ENCODE measurements at regions not wholly inside any gene's neighbourhood (a gene's known extent, or its start where the extent isn't known, plus 50 kb on each side); places are given as distances from the start of the nearest gene placed in this dataset.

GRCh38 chr9:129377181-129377580, 199.1 kb upstream of the IER5L start:
- no peak for DNase-seq

- no peak for DNase-seq
Observed at GRCh38 chr9:129375845-129376244, 197.8 kb upstream of the IER5L start.

DNA sequence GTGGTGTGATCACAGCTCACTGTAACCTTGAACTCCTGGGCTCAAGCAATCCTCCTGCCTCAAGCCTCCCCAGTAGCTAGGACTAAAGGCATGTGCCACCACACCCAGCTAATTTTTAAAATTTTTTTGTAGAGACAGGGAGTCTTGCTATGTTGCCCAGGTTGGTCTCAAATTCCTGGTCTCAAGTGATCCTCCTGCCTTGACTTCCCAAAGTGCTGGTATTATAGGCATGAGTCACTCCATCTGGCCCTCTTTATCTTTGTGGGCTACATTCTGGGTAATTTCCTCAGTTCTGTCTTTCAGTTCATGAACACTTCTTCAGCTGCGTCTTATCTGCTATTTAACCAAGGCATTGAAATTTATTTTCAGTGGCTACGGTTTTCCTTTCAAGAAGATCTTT, 196.6 kb upstream of the IER5L start:
- DNase-seq, result no peak

DNA sequence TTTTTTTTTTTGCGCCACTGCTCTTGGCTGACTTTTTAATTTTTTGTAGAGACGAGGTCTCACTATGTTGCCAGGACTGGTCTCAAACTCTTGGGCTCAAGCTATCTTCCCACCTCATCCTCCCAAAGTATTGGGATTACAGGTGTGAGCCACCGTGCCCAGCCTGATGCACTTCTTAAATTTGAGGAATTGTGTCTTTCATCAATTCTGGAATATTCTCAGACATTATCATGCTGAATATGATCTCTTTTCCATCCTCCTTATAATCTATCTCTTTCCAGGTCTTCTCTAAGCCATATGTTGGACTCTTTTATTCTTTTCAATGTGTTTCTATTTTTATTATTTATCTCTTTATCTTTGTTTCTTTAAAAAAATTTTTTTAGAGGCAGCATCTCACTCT, 196.2 kb upstream of the IER5L start:
- no peak for DNase-seq

DNA sequence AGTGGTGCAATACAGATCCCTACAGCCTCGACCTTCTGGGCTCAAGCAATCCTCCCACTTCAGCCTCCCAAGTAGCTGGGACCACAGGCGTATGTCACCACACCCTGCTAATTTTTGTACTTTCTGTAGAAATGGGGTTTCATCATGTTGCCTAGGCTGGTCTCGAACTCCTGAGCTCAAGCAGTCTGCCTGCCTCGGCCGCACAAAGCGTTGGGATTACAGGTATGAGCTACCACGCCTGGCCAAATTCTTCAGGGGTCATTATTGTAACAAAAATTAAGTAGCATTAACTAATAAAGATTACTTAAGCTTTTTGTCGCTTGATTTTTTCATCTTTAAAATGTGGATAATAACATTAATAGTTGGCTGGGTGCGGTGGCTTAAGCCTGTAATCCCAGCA, 195.3 kb upstream of the IER5L start:
- no peak for DNase-seq

GRCh38 chr9:129370770-129371169, 192.7 kb upstream of the IER5L start:
- DNase-seq, result no peak

- no peak for DNase-seq
Observed at GRCh38 chr9:129368444-129368978, 190.4 kb upstream of the IER5L start.

DNA sequence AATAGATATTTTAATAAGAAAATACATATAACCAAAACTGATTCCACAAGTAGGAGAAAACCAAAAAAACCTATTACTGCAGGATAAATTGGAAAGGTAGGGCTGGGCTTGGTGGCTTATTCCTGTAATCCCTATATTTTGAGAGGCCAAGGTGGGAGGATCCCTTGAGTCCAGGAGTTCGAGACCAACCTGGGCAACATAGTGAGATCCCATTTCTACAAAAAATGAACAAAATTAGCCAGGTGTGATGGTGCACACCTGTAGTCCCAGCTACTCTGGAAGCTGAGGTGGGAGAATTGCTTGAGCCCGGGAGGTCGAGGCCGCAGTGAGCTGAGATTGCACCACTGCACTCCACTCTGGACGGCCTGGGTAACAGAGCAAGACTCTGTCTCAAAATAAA, 189.2 kb upstream of the IER5L start:
- DNase-seq, result no peak

DNA sequence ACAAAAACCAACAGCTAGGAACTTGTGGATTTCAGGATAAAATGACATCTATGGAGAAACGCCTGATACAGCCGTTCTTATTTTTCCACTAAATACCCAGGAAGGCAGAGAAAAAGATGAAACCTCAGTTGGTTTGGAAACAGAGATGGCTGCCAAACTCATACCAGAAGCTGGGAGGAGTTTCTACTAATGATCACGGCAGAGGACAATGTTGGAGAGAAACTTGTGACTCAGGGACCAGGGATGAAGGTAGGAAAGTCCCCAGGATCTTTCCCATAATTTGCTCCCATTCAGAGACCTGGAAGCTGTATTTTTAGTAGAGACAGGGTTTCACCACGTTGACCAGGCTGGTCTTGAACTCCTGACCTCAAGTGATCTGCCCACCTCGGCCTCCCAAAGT, 187.1 kb upstream of the IER5L start:
- DNase-seq, result no peak

DNA sequence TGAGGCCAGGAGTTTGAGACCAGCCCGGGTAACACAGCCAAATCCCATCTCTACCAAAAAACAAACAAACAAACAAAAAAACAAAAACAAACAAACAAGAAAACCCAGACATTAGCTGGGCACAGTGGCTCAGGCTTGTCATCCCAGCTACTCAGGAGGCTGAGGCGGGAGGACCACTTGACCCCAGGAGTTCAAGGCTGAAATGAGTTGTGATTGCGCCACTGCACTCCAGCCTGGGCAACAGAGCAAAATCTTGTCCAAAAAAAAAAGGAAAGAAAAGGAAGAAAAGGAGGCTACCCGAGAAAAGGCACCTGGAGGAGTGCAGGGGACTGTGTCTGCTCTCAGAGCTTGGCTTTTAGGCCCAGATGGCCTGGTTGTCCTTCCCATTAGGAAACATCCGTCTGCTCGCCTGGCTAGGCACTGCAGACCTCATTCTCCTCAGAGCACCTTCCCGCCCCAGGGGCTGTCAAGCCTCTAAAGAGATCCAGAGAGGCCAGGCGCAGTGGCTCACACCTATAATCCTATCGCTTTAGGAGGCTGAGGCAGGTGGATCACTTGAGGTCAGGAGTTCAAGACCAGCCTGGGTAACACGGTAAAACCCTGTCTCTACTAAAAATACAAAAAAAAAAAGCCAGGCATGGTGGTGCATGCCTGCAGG, 185.3 kb upstream of the IER5L start:
- no peak for DNase-seq

GRCh38 chr9:129362287-129363000, 184.4 kb upstream of the IER5L start:
- no peak for DNase-seq

DNA sequence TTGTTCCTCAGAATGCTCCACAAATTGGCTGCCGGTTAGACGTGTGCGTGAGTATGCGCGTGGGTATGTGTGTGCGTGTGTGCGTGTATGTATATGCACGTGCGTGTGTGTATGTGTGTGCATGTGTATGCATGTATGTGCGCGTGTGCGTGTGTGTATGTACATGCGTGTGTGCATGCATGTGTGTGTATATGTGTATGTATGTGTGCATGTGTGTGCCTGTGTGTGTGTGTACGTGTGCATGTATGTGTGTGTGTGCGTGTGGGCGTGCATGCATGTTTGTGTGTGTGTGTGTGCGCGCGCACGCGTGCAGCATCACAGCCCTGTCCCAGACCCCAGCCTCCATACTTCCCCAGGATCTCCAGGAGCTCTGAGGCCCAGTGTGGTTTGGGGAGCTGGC, 183.1 kb upstream of the IER5L start:
- no peak for DNase-seq

DNA sequence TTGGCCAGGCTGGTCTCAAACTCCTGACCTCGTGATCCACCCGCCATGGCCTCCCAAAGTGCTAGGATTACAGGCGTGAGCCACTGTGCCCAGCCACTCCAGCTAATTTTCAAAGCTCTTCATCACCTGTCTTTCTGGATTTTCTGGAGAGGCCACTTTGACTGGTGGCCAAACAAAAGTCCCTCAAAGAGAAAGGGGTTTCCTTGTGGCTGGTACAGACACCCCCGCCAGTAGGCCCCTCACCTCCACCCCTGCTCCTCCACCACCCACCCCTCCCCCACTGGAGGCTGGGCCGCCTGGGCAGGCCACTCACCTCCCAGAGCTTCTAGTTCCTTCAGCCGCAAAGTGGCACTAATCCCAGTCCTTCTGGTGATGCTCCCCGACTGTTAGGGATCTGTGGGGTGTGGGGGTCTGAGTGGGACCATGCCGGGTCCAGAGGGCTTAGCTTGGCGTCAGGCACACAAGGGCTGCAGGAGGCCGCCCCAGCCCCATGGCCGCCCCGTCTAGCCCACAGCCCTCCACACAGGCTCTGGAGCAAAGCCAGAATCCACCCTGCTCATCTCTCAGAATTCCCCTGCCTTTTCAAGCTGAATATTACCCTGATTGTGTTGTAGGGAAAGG, 182.0 kb upstream of the IER5L start:
- DNase-seq, result no peak

DNA sequence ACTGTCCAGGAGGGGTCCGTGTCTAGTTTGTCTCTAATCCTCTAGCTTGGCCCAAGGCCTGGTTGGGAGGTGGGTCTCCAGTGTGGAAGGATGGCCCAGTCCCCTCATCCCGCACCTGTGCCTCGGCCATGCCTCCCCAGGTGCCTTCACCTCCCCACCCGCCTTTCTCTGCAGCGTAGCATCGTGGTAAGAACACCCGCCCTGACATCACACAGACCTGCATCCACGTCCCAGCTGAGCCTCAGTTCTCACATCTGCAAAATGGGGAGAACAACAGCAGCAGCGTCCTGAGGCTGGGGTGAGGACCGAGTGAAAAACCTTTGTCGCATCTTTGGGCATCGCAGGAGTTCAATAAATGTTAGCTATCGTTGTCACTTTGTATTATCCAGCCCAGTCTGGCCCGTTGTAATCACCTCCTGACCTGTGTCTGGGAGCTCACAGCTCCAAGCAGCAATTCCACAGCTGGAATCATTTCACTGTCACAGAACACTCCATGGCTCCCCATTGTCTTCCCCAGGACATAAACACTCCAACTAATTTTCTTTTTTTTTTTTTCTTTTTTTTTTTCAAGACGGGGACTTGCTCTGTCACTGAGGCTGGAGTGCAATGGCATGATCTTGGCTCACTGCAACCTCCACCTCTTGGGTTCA, 181.2 kb upstream of the IER5L start:
- no peak for DNase-seq

GRCh38 chr9:129358621-129359154, 180.6 kb upstream of the IER5L start:
- no peak for DNase-seq

GRCh38 chr9:129357773-129358245, 179.7 kb upstream of the IER5L start:
- no peak for DNase-seq

DNA sequence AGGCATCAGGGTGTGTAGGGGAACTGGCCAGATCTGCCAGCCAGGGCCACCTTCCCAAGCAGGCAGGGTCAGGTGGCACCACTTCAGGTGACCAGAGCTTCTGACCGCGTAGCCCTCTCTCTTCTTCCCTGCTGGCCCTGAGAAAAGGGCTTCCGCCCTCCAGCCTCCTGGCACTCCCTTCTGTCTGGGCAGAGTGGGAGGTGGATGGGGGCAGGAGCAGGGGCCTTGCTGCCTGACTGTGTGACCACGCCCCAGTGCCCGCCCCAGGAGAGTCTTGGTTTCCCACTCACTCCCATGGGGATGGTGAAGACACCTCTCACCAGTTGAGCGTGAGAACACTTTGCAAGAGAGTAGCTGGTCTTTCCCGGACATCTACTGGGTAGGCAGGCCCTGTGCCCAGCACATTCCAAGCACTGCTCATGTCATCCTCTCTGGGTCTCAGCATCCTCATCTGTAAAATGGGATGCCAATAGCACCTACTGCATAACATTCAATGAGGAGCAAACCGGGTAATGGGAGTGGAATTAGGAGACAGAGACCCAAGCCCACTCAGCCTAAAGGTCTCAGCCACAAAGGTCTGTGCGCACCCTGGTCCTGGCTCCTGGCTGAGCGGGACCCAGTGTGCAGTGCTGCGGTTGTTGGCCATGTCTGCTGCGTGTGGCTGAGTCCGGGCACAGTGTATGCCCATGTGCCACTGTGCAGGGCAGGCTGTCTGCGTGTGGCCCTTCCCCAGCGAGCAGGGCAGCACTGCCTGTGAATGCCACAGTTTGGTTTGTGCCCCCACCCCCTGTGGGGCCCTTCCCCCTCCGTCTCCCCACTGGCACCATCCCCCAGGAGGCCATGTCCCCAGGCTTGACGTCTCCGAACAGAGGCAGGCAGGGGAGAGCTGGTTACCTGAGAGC, 179.1 kb upstream of the IER5L start:
- no peak for DNase-seq

- DNase-seq, result no peak
Observed at GRCh38 chr9:129355631-129356030, 177.6 kb upstream of the IER5L start.

GRCh38 chr9:129354498-129354897, 176.4 kb upstream of the IER5L start:
- DNase-seq, result no peak

GRCh38 chr9:129353697-129354336, 175.8 kb upstream of the IER5L start:
- no peak for DNase-seq

- no peak for DNase-seq
Observed at GRCh38 chr9:129352146-129352865, 174.2 kb upstream of the IER5L start.
